CD4-positive, alpha-beta T cell (primary cell): ENCODE measurements at regions not wholly inside any gene's neighbourhood (a gene's known extent, or its start where the extent isn't known, plus 50 kb on each side); places are given as distances from the start of the nearest gene placed in this dataset.

Source experiments
- ATAC-seq: fragments of 200-7000 bp; cut with Tn5 transposase; one replicate; pipeline ENCODE4 v1.10.0; 2022; ENCODE audit warnings: mild to moderate bottlenecking; ENCODE audit not compliant: poor library complexity
- CTCF ChIA-PET: fragments of 350-600 bp; sonication (Branson Sonifier 250); formaldehyde crosslinking; loops from one replicate; lab custom pipeline; 2021; ENCODE audit warnings: antibody characterized with exemption, inconsistent platforms; lab: Charles Lee
- POLR2A ChIA-PET: fragments of 350-600 bp; sonication (Branson Sonifier 250); formaldehyde crosslinking; loops from one replicate; lab custom pipeline; 2021; ENCODE audit warnings: antibody characterized with exemption, inconsistent platforms; lab: Charles Lee
- DNase-seq, 14 experiments: peaks; one replicate each; pipeline ENCODE4 v3.0.0-alpha.2; 2013 to 2020; ENCODE audit warnings: mixed read lengths in 2 of 14
- H3K27ac ChIP-seq, 2 donors: one replicate each; pipeline versions ENCODE4 v1.5.1 to v1.7.0; 2013; ENCODE audit warnings: low read length in 2 of 2, low read depth in 1 of 2, mild to moderate bottlenecking in 1 of 2
- H3K27me3 ChIP-seq, 2 experiments: 1 replicate in 1 of 2; 2 replicates in 1 of 2; pipeline versions ENCODE4 v1.6.1 to v1.7.0; 2013; ENCODE audit warnings: low read length in 2 of 2, control low read depth in 1 of 2, mild to moderate bottlenecking in 1 of 2, moderate library complexity in 1 of 2; ENCODE audit not compliant: insufficient read depth in 2 of 2, control insufficient read depth in 1 of 2
- H3K36me3 ChIP-seq: one replicate; pipeline ENCODE4 v1.6.1; 2013; ENCODE audit warnings: low read length, control low read depth; ENCODE audit not compliant: insufficient read depth
- H3K4me1 ChIP-seq: one replicate; pipeline ENCODE4 v1.6.1; 2013; ENCODE audit warnings: low read length, control low read depth; ENCODE audit not compliant: insufficient read depth
- H3K4me3 ChIP-seq: one replicate; pipeline ENCODE4 v1.5.1; 2013; ENCODE audit warnings: mild to moderate bottlenecking, low read length, moderate library complexity
- H3K9me3 ChIP-seq, 2 experiments: 1 replicate in 1 of 2; 2 replicates in 1 of 2; pipeline versions ENCODE4 v1.6.1 to v1.7.0; 2013; ENCODE audit warnings: low read length in 2 of 2, mild to moderate bottlenecking in 2 of 2, control low read depth in 1 of 2, moderate library complexity in 1 of 2; ENCODE audit not compliant: control insufficient read depth in 1 of 2, insufficient read depth in 1 of 2
- H3K27ac Mint-ChIP-seq: one replicate; pipeline ENCODE4 v1.8.0; 2020; ENCODE audit warnings: mixed read lengths
- H3K27me3 Mint-ChIP-seq: one replicate; pipeline ENCODE4 v1.8.0; 2021; ENCODE audit warnings: mixed read lengths
- H3K36me3 Mint-ChIP-seq: one replicate; pipeline ENCODE4 v1.8.0; 2021; ENCODE audit warnings: low read depth, mixed read lengths
- H3K4me1 Mint-ChIP-seq: one replicate; pipeline ENCODE4 v1.8.0; 2021; ENCODE audit warnings: low read depth, mixed read lengths
- H3K4me3 Mint-ChIP-seq: one replicate; pipeline ENCODE4 v1.8.0; 2020; ENCODE audit warnings: mild to moderate bottlenecking, mixed read lengths
- H3K9me3 Mint-ChIP-seq: one replicate; pipeline ENCODE4 v1.8.0; 2020; ENCODE audit warnings: mixed read lengths
- intact Hi-C, 2 experiments: fragments of 100-400 bp; cut with DNase I in 1 of 2; cut with micrococcal nuclease in 1 of 2; formaldehyde crosslinking; loops; one replicate each; pipeline versions ENCODE4 v1.15.1 to v1.9.0; 2023 to 2025; cut with DNase I, micrococcal nuclease
- TF ChIP-seq, protein P1 (sequence below): fragments of 200-600 bp; IDR thresholded peaks from one replicate; pipeline ENCODE4 v1.8.0; 2022; ENCODE audit warnings: antibody characterized with exemption, mild to moderate bottlenecking

GRCh38 chr4:170750519-170750918, 660.8 kb upstream of the AADAT start:
- POLR2A ChIA-PET: no interaction called here
- CTCF ChIA-PET: no interaction called here
- Histone ChIP-seq H3K27ac (no peak overlapping the region), H3K4me1 (no peaks in the 10 kb centered on the region), H3K36me3 (no peaks in the 10 kb centered on the region), H3K9me3 (peaks cover 8 to 12% of the 10 kb centered on the region in 2 experiments), H3K4me3 (no peak overlapping the region), H3K27me3 (no peaks in the 10 kb centered on the region)
- H3K36me3 Mint-ChIP-seq: no peaks in the 10 kb centered on the region
- ATAC-seq: no peak
- H3K27me3 Mint-ChIP-seq: no peaks in the 10 kb centered on the region
- no peak for DNase-seq
- intact Hi-C loops: no loop called here
- H3K4me1 Mint-ChIP-seq: no peaks in the 10 kb centered on the region
- no peak overlapping the region for H3K27ac Mint-ChIP-seq
- H3K4me3 Mint-ChIP-seq: no peak overlapping the region
- TF ChIP-seq, protein P1, sequence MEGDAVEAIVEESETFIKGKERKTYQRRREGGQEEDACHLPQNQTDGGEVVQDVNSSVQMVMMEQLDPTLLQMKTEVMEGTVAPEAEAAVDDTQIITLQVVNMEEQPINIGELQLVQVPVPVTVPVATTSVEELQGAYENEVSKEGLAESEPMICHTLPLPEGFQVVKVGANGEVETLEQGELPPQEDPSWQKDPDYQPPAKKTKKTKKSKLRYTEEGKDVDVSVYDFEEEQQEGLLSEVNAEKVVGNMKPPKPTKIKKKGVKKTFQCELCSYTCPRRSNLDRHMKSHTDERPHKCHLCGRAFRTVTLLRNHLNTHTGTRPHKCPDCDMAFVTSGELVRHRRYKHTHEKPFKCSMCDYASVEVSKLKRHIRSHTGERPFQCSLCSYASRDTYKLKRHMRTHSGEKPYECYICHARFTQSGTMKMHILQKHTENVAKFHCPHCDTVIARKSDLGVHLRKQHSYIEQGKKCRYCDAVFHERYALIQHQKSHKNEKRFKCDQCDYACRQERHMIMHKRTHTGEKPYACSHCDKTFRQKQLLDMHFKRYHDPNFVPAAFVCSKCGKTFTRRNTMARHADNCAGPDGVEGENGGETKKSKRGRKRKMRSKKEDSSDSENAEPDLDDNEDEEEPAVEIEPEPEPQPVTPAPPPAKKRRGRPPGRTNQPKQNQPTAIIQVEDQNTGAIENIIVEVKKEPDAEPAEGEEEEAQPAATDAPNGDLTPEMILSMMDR: no peak
- H3K9me3 Mint-ChIP-seq: peaks cover 6% of the 10 kb centered on the region

GRCh38 chr4:170748975-170749374, 659.2 kb upstream of the AADAT start:
- Mint-ChIP-seq H3K27ac (no peak overlapping the region), H3K9me3 (peaks cover 8% of the 10 kb centered on the region), H3K36me3 (no peaks in the 10 kb centered on the region), H3K4me1 (no peaks in the 10 kb centered on the region), H3K27me3 (no peaks in the 10 kb centered on the region), H3K4me3 (no peak overlapping the region)
- no peaks in the 10 kb centered on the region for H3K27me3 ChIP-seq
- ChIA-PET POLR2A (no interaction called here), CTCF (no interaction called here)
- peaks cover 0 to 4% of the 10 kb centered on the region in 2 experiments for H3K9me3 ChIP-seq
- no peaks in the 10 kb centered on the region for H3K36me3 ChIP-seq
- no peak overlapping the region for H3K4me3 ChIP-seq
- TF ChIP-seq, protein P1: no peak
- DNase-seq (no peak), ATAC-seq (no peak)
- H3K4me1 ChIP-seq: no peaks in the 10 kb centered on the region
- H3K27ac ChIP-seq: no peak overlapping the region
- intact Hi-C loops: no loop called here

DNA sequence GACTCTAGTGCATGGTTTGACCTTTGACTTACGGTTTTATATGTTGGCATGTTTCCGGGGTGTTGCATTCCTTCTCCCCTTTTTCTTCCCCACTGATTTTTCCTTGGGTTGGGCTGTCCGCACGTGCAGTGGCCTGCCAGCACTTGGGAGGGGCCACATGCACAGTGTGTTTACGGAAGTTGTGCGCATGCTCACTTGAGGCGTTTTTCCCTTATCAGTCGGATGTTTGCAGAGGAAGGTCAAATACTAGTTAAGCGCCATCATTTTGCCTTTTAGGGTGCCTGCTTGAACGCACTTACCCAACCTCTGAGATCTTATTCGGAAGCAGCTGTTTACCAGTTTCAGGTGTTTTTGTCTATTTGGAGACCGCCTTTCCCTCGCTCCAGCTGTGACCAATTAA, 653.9 kb upstream of the AADAT start:
- intact Hi-C loops: no loop called here
- H3K4me3 Mint-ChIP-seq: no peak overlapping the region
- no peaks in the 10 kb centered on the region for H3K4me1 ChIP-seq

More for the DNA sequence above, 653.9 kb upstream of the AADAT start:
- ATAC-seq (no peak), DNase-seq (no peak)
- no peaks in the 10 kb centered on the region for H3K4me1 Mint-ChIP-seq
- TF ChIP-seq, protein P1: no peak
- no peak overlapping the region for H3K4me3 ChIP-seq
- ChIA-PET CTCF (no interaction called here), POLR2A (no interaction called here)
- peaks cover 5% of the 10 kb centered on the region for H3K9me3 Mint-ChIP-seq
- no peaks in the 10 kb centered on the region for H3K36me3 ChIP-seq
- no peak overlapping the region for H3K27ac ChIP-seq
- no peaks in the 10 kb centered on the region for H3K27me3 ChIP-seq
- H3K9me3 ChIP-seq: peaks cover 0 to 13% of the 10 kb centered on the region in 2 experiments
- H3K27ac Mint-ChIP-seq: no peak overlapping the region
- no peaks in the 10 kb centered on the region for H3K36me3 Mint-ChIP-seq
- H3K27me3 Mint-ChIP-seq: no peaks in the 10 kb centered on the region
